GM12878 (cell line): ENCODE measurements at regions not wholly inside any gene's neighbourhood (a gene's known extent, or its start where the extent isn't known, plus 50 kb on each side); places are given as distances from the start of the nearest gene placed in this dataset.
A peak's percentile ranks its signal among the peaks of the same experiment; 100 is the strongest.

Experiments
- ATAC-seq: fragments of 200-7000 bp; cut with Tn5 transposase; 3 replicates; pipeline ENCODE4 v1.9.1; 2020; ENCODE audit warnings: mild to moderate bottlenecking, moderate library complexity
- BruUV-seq: library from RNA; stranded (reverse); fragments of 400-500 nt; replicated peaks from 2 replicates; lab custom pipeline; 2021; lab: Mats Ljungman, UMichigan
- CTCF ChIA-PET: fragments of 300-600 bp; sonication (Branson Sonifier 250); formaldehyde crosslinking; extraction: SDS; loops from one replicate; lab custom pipeline; 2021; ENCODE audit warnings: inconsistent platforms; lab: Yijun Ruan, JAX
- POLR2A ChIA-PET: fragments of 350-600 bp; formaldehyde crosslinking; extraction: SDS; loops from one replicate; lab custom pipeline; 2021; ENCODE audit warnings: inconsistent platforms; lab: Charles Lee
- RAD21 ChIA-PET: fragments of 300-600 bp; sonication (Branson Sonifier 250); formaldehyde crosslinking; loops from one replicate; lab custom pipeline; 2023; ENCODE audit warnings: antibody characterized with exemption; ENCODE audit not compliant: unreplicated experiment; lab: Charles Lee
- SMC1A ChIA-PET: fragments of 300-600 bp; sonication (Branson Sonifier 250); formaldehyde crosslinking; loops from one replicate; lab custom pipeline; 2023; ENCODE audit not compliant: unreplicated experiment, uncharacterized antibody; lab: Charles Lee
- DNase-seq: peaks from one replicate; pipeline ENCODE4 v3.0.0-alpha.2; 2011; ENCODE audit warnings: low read depth, low spot score
- FAIRE-seq: peaks from 3 replicates; lab custom pipeline; 2011; peaks lifted over from hg19 to GRCh38; lab: Jason Lieb, UNC
- H2AFZ ChIP-seq: 2 replicates; pipeline ENCODE4 v1.6.0; 2011; ENCODE audit warnings: low read depth, low read length, control low read depth; ENCODE audit not compliant: control insufficient read depth
- H3K27ac ChIP-seq: 2 replicates; pipeline ENCODE4 v1.5.1; 2011; ENCODE audit warnings: control low read depth; ENCODE audit not compliant: control insufficient read depth, insufficient read depth
- H3K27me3 ChIP-seq, 2 experiments: replicated peaks in 1 of 2; 2 replicates each; pipeline versions ENCODE4 v1.6.0 to v1.6.1; 2011; ENCODE audit warnings: low read length in 1 of 2; ENCODE audit not compliant: control insufficient read depth in 2 of 2, insufficient read depth in 2 of 2
- H3K36me3 ChIP-seq, 2 experiments: 2 replicates each; pipeline ENCODE4 v1.5.1; 2011; ENCODE audit warnings: low read length in 1 of 2; ENCODE audit not compliant: control insufficient read depth in 2 of 2, insufficient read depth in 2 of 2
- H3K4me1 ChIP-seq: 2 replicates; pipeline ENCODE4 v1.6.1; 2011; ENCODE audit warnings: mild to moderate bottlenecking, low read length, moderate library complexity, mixed read lengths; ENCODE audit not compliant: control insufficient read depth, insufficient read depth
- H3K4me2 ChIP-seq: 2 replicates; pipeline ENCODE4 v1.6.0; 2011; ENCODE audit warnings: control low read depth; ENCODE audit not compliant: control insufficient read depth, insufficient read depth
- H3K4me3 ChIP-seq: fragments of 200-600 bp; sonication (generic); 2 replicates; pipeline ENCODE4 v1.5.1; 2016
- H3K79me2 ChIP-seq: 2 replicates; pipeline ENCODE4 v1.6.0; 2011; ENCODE audit warnings: low read length; ENCODE audit not compliant: control insufficient read depth, insufficient read depth
- H3K9ac ChIP-seq: 2 replicates; pipeline ENCODE4 v1.8.0; 2011; ENCODE audit warnings: low read length, control low read depth, mixed read lengths; ENCODE audit not compliant: control insufficient read depth, insufficient read depth
- H3K9me3 ChIP-seq: replicated peaks from 3 replicates; pipeline ENCODE4 v1.5.1; 2011; ENCODE audit warnings: mild to moderate bottlenecking, low read length; ENCODE audit not compliant: control insufficient read depth, insufficient read depth
- H4K20me1 ChIP-seq: 2 replicates; pipeline ENCODE4 v1.6.0; 2011; ENCODE audit not compliant: control insufficient read depth, insufficient read depth
- ATF2 ChIP-seq: IDR thresholded peaks from 2 replicates; pipeline ENCODE4 v1.6.1; 2012; ENCODE audit warnings: low read length, inconsistent platforms
- ATF7 ChIP-seq: fragments of 450-650 bp; IDR thresholded peaks from 2 replicates; pipeline ENCODE4 v1.6.1; 2016; ENCODE audit warnings: low read depth, mild to moderate bottlenecking
- BHLHE40 ChIP-seq, 2 experiments: fragments of 450-650 bp in 1 of 2; IDR thresholded peaks; 2 replicates each; pipeline ENCODE4 v1.6.1; 2011 to 2017; ENCODE audit warnings: low read depth in 2 of 2, borderline replicate concordance in 1 of 2, improper control_type of control experiment in 1 of 2, low read length in 1 of 2, mild to moderate bottlenecking in 1 of 2
- CUX1 ChIP-seq: IDR thresholded peaks from 2 replicates; pipeline ENCODE4 v1.6.1; 2012; ENCODE audit warnings: improper control_type of control experiment, low read depth, low read length; ENCODE audit not compliant: insufficient replicate concordance
- ESRRA ChIP-seq: IDR thresholded peaks from 2 replicates; pipeline ENCODE4 v1.6.1; 2012; ENCODE audit warnings: mild to moderate bottlenecking, low read length, improper control_type of control experiment
- IKZF1 ChIP-seq: fragments of 450-650 bp; conservative IDR thresholded peaks from 2 replicates; pipeline ENCODE4 v1.6.1; 2017; ENCODE audit warnings: antibody characterized with exemption, mild to moderate bottlenecking
- MEF2B ChIP-seq: fragments of 450-650 bp; IDR thresholded peaks from 2 replicates; pipeline ENCODE4 v1.6.1; 2018; ENCODE audit warnings: mild to moderate bottlenecking, moderate library complexity; ENCODE audit not compliant: partially characterized antibody, poor library complexity, severe bottlenecking
- MTA2 ChIP-seq: fragments of 450-650 bp; IDR thresholded peaks from 2 replicates; pipeline ENCODE4 v1.6.1; 2016; ENCODE audit warnings: low read depth, mild to moderate bottlenecking, moderate library complexity
- NRF1 ChIP-seq: conservative IDR thresholded peaks from 2 replicates; pipeline ENCODE4 v1.6.1; 2011; ENCODE audit warnings: mild to moderate bottlenecking, low read depth, low read length, improper control_type of control experiment
- RELB ChIP-seq: fragments of 450-650 bp; IDR thresholded peaks from 2 replicates; pipeline ENCODE4 v1.6.1; 2017; ENCODE audit warnings: low read depth, mild to moderate bottlenecking, moderate library complexity
- SPI1 ChIP-seq: IDR thresholded peaks from 2 replicates; pipeline ENCODE4 v1.6.1; 2011; ENCODE audit warnings: low read depth, mild to moderate bottlenecking, low read length, moderate library complexity, borderline replicate concordance; ENCODE audit not compliant: insufficient read depth
- SREBF2 ChIP-seq: IDR thresholded peaks from 2 replicates; pipeline ENCODE4 v1.6.1; 2012; ENCODE audit warnings: mild to moderate bottlenecking, low read length
- TBL1XR1 ChIP-seq: IDR thresholded peaks from 2 replicates; pipeline ENCODE4 v1.6.1; 2012; ENCODE audit warnings: low read depth, low read length, improper control_type of control experiment
- USF1 ChIP-seq: IDR thresholded peaks from 2 replicates; pipeline ENCODE4 v1.6.1; 2011; ENCODE audit warnings: borderline replicate concordance, low read depth, mild to moderate bottlenecking, moderate library complexity, mixed read lengths, low read length; ENCODE audit not compliant: insufficient read depth; ENCODE audit errors: extremely low read length
- ZNF24 ChIP-seq: fragments of 450-650 bp; IDR thresholded peaks from 2 replicates; pipeline ENCODE4 v1.6.1; 2017; ENCODE audit warnings: antibody characterized with exemption, mild to moderate bottlenecking
- WGBS: methylation state at CpG from one replicate; pipeline ENCODE4 v1.1.6; 2016; ENCODE audit warnings: low lambda C conversion rate; ENCODE audit not compliant: insufficient replicate concordance, insufficient coverage; ENCODE audit errors: missing lambda C conversion rate; 5-methylcytosine and 5-hydroxymethylcytosine counted together
- in situ Hi-C: fragments of 300-500 bp; cut with MboI; formaldehyde crosslinking; loops from 9 replicates; pipeline ENCODE4 v1.14.3; 2018; ENCODE audit warnings: mixed read lengths
- intact Hi-C: fragments of 100-400 bp; cut with micrococcal nuclease; formaldehyde crosslinking; loops from one replicate; pipeline ENCODE4 v1.14.2; 2022; ENCODE audit not compliant: unreplicated experiment

- Histone ChIP-seq H3K79me2 (no peaks in the 10 kb centered on the region), H3K9me3 (no peaks in the 10 kb centered on the region), H4K20me1 (no peaks in the 10 kb centered on the region), H2AFZ (no peak overlapping the region), H3K9ac (no peak overlapping the region), H3K4me1 (no peaks in the 10 kb centered on the region), H3K36me3 (no peaks in the 10 kb centered on the region), H3K27me3 (no peaks in the 10 kb centered on the region), H3K4me3 (no peak overlapping the region), H3K4me2 (no peak overlapping the region), H3K27ac (no peak overlapping the region)
- DNase-seq (no peak), ATAC-seq (peak; percentile 79), FAIRE-seq (no peak)
- RAD21 ChIA-PET: interaction anchor here (1.0 to 3.4 kb wide), 2 partner anchors 13 to 34 kb away, joined by 4 to 15 read pairs; no protein-coding TSS in a partner anchor
- intact Hi-C loops (no loop called here), in situ Hi-C loops (no loop called here)
- SMC1A ChIA-PET: interaction anchor here (0.7 to 1.5 kb wide), 7 partner anchors 10 to 115 kb away, joined by 3 to 5 read pairs (median 3); no protein-coding TSS in a partner anchor
- POLR2A ChIA-PET: interaction anchor here (0.6 to 1.1 kb wide), 2 partner anchors 34 to 36 kb away, joined by 3 to 4 read pairs; no protein-coding TSS in a partner anchor
- CTCF ChIA-PET: interaction anchor here (0.9 to 1.1 kb wide), 2 partner anchors 33 to 43 kb away, joined by 3 to 4 read pairs; no protein-coding TSS in a partner anchor
- BruUV-seq: no TSS peak
- 0% methylated on average over 2 of the region's 2 CpGs for WGBS
- TF ChIP-seq MEF2B: peak; percentile 72
- TF ChIP-seq NRF1: no peak
- no peak for TF ChIP-seq ESRRA
- no peak for TF ChIP-seq TBL1XR1
- peak; percentile 98 for TF ChIP-seq MTA2
- TF ChIP-seq SREBF2: no peak
- TF ChIP-seq ATF2: no peak
- no peak for TF ChIP-seq BHLHE40 (IDR thresholded peaks at IDR 0.05; ENCODE audit: borderline replicate concordance in 1 of 2, low read depth in 2 of 2, low read length in 1 of 2)
- no peak for TF ChIP-seq SPI1
- peak; percentile 63 for TF ChIP-seq ATF7
- no peak for TF ChIP-seq ZNF24
- TF ChIP-seq CUX1: no peak
- peak; percentile 59 for TF ChIP-seq IKZF1
- no peak for TF ChIP-seq USF1
- TF ChIP-seq RELB: peak; percentile 25; the same call in 1 of the 2 replicates
Observed at GRCh38 chr11:42806191-42806590, 505.6 kb upstream of the API5 start.
